GM10248 (cell line): ENCODE measurements at regions not wholly inside any gene's neighbourhood (a gene's known extent, or its start where the extent isn't known, plus 50 kb on each side); places are given as distances from the start of the nearest gene placed in this dataset.
"Not testable (repeated sequence)": the region's sequence is repeated elsewhere in the genome, so short reads cannot be mapped to it uniquely, and the experiment has no call there.

Source experiments
- CTCF ChIA-PET: fragments of 300-600 bp; sonication (Branson Sonifier 250); formaldehyde crosslinking; extraction: SDS; loops from one replicate; lab custom pipeline; 2021; ENCODE audit warnings: antibody characterized with exemption; lab: Yijun Ruan, JAX
- POLR2A ChIA-PET: fragments of 350-650 bp; sonication (Branson Sonifier 250); formaldehyde crosslinking; extraction: SDS; loops from one replicate; lab custom pipeline; 2020; ENCODE audit warnings: antibody characterized with exemption; lab: Yijun Ruan, JAX
- DNase-seq: peaks from one replicate; pipeline ENCODE4 v3.0.0; 2012; ENCODE audit errors: extremely low spot score
- CTCF ChIP-seq: IDR thresholded peaks from 2 replicates; pipeline ENCODE4 v1.5.1; 2012; ENCODE audit warnings: mild to moderate bottlenecking, low read depth; ENCODE audit errors: extremely low read depth, missing control alignments, control extremely low read depth

DNA sequence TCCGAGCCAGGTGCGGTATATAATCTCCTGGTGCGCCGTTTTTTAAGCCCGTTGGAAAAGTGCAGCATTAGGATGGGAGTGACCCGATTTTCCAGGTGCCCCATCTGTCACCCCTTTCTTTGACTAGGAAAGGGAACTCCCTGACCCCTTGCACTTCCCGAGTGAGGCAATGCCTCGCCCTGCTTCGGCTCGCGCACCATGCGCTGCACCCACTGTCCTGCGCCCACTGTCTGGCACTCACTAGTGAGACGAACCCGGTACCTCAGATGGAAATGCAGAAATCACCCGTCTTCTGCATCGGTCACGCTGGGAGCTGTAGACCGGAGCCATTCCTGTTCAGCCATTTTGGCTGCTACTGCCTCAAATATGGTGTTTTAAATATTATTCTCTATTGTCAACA, 198.0 kb downstream of the MEIS1 start:
- CTCF ChIA-PET = interaction anchor here (0.9 kb wide), 1 partner anchor 9 kb away, joined by 4 read pairs; no protein-coding TSS in a partner anchor
- DNase-seq, POLR2A ChIA-PET: not testable (repeated sequence)

- no peak for DNase-seq
- POLR2A ChIA-PET = no interaction called here
- no peak for TF ChIP-seq CTCF
- CTCF ChIA-PET = interaction anchor here (0.9 kb wide), 1 partner anchor 8 kb away, joined by 4 read pairs; no protein-coding TSS in a partner anchor
These were observed 198.7 kb downstream of the MEIS1 start for GRCh38 chr2:66633631-66634030.

DNA sequence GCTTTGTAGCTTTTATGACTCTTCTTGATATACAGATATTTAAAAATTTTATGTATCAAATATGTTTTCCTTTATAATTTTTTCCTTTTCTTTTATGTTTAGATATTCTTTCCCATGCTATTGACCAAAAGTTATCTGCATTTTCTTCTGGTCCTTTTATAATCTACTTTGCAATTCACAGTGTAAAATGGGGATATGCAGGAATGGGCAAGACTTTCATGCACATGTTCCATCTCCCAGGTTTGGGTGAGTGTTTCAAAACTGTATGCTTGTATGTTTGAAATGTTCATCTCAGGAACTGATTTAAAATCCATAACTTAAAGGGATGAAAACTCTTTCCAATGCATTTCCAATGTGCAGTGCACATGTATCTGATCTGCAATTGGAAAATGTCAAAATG, 199.9 kb downstream of the MEIS1 start:
- TF ChIP-seq CTCF = no peak
- ChIA-PET CTCF (no interaction called here), POLR2A (no interaction called here)
- DNase-seq = no peak

DNA sequence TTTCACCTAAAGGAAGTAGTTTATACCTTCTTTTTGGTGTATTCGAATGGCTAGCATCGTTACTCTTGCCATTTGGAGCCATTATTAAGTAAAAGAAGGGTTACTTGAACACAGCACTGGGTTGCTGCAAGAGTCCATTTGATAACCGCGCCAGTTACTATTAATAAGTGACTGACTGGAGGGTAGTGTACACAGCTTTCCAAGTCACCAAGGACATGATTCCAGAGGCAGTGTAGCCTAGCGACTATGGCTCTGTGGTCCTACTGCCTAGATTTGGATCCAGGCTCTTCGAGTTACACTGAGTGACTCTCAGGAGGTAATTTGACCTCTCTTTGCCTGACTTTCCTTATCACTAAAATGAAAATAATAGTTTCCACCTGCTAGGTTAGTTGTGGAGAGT, 206.8 kb downstream of the MEIS1 start:
- TF ChIP-seq CTCF = no peak
- no peak for DNase-seq
- POLR2A ChIA-PET = no interaction called here

DNA sequence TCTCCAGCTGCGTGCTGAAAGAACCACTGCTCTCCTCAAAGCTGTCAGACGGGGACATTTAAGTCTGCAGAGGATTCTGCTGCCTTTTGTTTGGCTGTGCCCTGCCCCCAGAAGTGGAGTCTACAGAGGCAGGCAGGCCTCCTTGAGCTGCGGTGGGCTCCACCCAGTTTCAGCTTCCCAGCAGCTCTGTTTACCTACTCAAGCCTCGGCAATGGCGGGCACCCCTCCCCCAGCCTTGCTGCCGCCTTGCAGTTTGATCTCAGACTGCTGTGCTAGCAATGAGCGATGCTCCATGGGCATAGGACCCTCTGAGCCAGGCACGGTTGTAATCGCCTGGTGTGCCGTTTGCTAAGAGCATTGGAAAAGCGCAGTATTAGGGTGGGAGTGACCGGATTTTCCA, 213.2 kb downstream of the MEIS1 start:
- CTCF ChIA-PET, DNase-seq, POLR2A ChIA-PET: not testable (repeated sequence)

More for the DNA sequence above, 206.8 kb downstream of the MEIS1 start:
- CTCF ChIA-PET = interaction anchor here (0.7 to 1.3 kb wide), 2 partner anchors 9 to 11 kb away, joined by 3 to 4 read pairs; no protein-coding TSS in a partner anchor

DNA sequence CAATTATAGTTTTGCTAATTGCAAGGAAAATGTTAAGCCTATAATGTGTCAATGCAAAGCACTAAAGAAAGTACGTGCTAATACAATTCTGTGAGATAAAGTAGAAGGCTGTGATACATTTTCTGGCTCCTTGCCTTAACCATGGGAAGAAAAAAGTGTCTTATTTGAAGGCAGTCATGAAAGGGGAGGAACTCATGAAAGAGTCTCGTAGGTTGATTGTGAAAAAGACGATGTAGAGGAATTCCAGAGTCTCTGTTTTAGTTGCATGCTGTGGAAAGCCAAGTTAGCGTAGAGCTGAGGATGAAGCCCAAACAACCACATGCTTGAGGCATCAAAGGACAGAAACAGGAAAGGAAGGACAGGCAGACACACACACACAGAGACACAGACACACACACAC, 214.1 kb downstream of the MEIS1 start:
- ChIA-PET POLR2A (no interaction called here), CTCF (no interaction called here)
- DNase-seq = no peak

DNA sequence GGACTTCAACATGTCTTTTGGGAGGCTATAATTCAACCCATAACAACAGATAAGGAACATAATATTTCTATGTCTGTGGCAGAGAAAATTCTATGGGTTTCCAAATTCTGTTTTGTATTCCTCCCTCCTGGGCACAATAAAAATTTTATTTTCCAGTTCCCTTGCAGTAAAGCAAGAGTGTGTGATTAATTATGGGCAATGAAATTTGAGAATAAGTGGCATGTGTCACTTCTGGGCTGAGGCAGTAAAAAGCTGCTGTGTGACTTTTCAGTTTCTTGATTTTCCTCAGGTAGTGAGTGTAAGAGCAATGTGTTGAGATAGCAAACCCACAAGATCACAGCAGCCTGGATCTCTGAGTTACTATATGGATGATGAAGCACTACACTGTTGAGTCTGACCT, 216.4 kb downstream of the MEIS1 start:
- CTCF ChIA-PET = no interaction called here
- no peak for DNase-seq
- no peak for TF ChIP-seq CTCF
- POLR2A ChIA-PET = no interaction called here

More for the DNA sequence above, 214.1 kb downstream of the MEIS1 start:
- no peak for TF ChIP-seq CTCF

GRCh38 chr2:66660804-66661203, 225.9 kb downstream of the MEIS1 start:
- no peak for TF ChIP-seq CTCF
- ChIA-PET POLR2A (no interaction called here), CTCF (no interaction called here)
- DNase-seq = no peak
